HepG2 (cell line): ENCODE measurements at regions not wholly inside any gene's neighbourhood (a gene's known extent, or its start where the extent isn't known, plus 50 kb on each side); places are given as distances from the start of the nearest gene placed in this dataset.

Experiments used
- ATAC-seq: fragments of 200-7000 bp; cut with Tn5 transposase; 3 replicates; pipeline ENCODE4 v1.9.1; 2020; ENCODE audit warnings: mild to moderate bottlenecking, moderate library complexity
- BruUV-seq: library from RNA; stranded (reverse); fragments of 400-500 nt; replicated peaks from 2 replicates; lab custom pipeline; 2021; lab: Mats Ljungman, UMichigan
- CTCF ChIA-PET: fragments of 300-600 bp; formaldehyde crosslinking; extraction: SDS; loops from one replicate; lab custom pipeline; 2021; ENCODE audit warnings: low total read pairs, inconsistent platforms, low intra/inter-chr PET ratio; lab: Yijun Ruan, JAX
- POLR2A ChIA-PET: fragments of 350-600 bp; sonication (Branson Sonifier 250); formaldehyde crosslinking; loops from one replicate; lab custom pipeline; 2020; ENCODE audit warnings: antibody characterized with exemption, inconsistent platforms; lab: Yijun Ruan, JAX
- DNase-seq: peaks from one replicate; pipeline ENCODE4 v3.0.0-alpha.2; 2015; ENCODE audit warnings: low spot score
- FAIRE-seq: peaks from 3 replicates; lab custom pipeline; 2011; peaks lifted over from hg19 to GRCh38; lab: Jason Lieb, UNC
- H2AFZ ChIP-seq: one replicate; pipeline ENCODE4 v1.6.1; 2011; ENCODE audit warnings: low read length, inconsistent platforms
- H3K27ac ChIP-seq: fragments of 300-600 bp; 3 replicates; pipeline ENCODE4 v1.8.0; 2011; ENCODE audit warnings: mixed run types, mild to moderate bottlenecking, mixed read lengths, low read length, inconsistent platforms; ENCODE audit not compliant: insufficient read depth; ENCODE audit errors: extremely low read length
- H3K27me3 ChIP-seq, 2 experiments: fragments of 200-600 bp in 1 of 2; 2 replicates in 1 of 2; 3 replicates in 1 of 2; pipeline versions ENCODE4 v1.6.0 to v1.8.0; 2011; ENCODE audit warnings: low read length in 2 of 2, mild to moderate bottlenecking in 2 of 2, moderate library complexity in 2 of 2, inconsistent platforms in 1 of 2; ENCODE audit not compliant: insufficient read depth in 2 of 2, control insufficient read depth in 1 of 2
- H3K36me3 ChIP-seq, 2 experiments: fragments of 200-600 bp in 1 of 2; replicated peaks in 1 of 2; 2 replicates in 1 of 2; 3 replicates in 1 of 2; pipeline versions ENCODE4 v1.5.1 to v1.8.0; 2011; ENCODE audit warnings: low read length in 2 of 2, inconsistent platforms in 1 of 2; ENCODE audit not compliant: insufficient read depth in 2 of 2, control insufficient read depth in 1 of 2
- H3K4me1 ChIP-seq: 2 replicates; pipeline ENCODE4 v1.5.1; 2012; ENCODE audit warnings: low read length, inconsistent platforms; ENCODE audit not compliant: insufficient read depth
- H3K4me2 ChIP-seq: 2 replicates; pipeline ENCODE4 v1.6.0; 2011; ENCODE audit warnings: low read depth, low read length, inconsistent platforms
- H3K4me3 ChIP-seq, 3 experiments: fragments of 200-600 bp in 1 of 3; sonication (generic), shearing (Covaris generic) in 1 of 3; replicated peaks in 1 of 3; 2 replicates each; pipeline ENCODE4 v1.5.1; 2011 to 2016; ENCODE audit warnings: low read length in 3 of 3, inconsistent platforms in 2 of 3, low read depth in 2 of 3, mild to moderate bottlenecking in 2 of 3, control low read depth in 1 of 3, mixed read lengths in 1 of 3; ENCODE audit not compliant: insufficient read depth in 1 of 3
- H3K79me2 ChIP-seq: one replicate; pipeline ENCODE4 v1.6.1; 2011; ENCODE audit warnings: low read length, inconsistent platforms; ENCODE audit not compliant: insufficient read depth
- H3K9ac ChIP-seq: 2 replicates; pipeline ENCODE4 v1.6.0; 2011; ENCODE audit warnings: mild to moderate bottlenecking, low read depth, low read length, inconsistent platforms; ENCODE audit not compliant: insufficient read depth
- H3K9me3 ChIP-seq: 2 replicates; pipeline ENCODE4 v1.5.1; 2012; ENCODE audit warnings: mild to moderate bottlenecking, low read length
- H4K20me1 ChIP-seq: 2 replicates; pipeline ENCODE4 v1.6.0; 2011; ENCODE audit warnings: inconsistent platforms, mild to moderate bottlenecking, low read length, moderate library complexity; ENCODE audit not compliant: insufficient read depth
- CBFB ChIP-seq: sonication (generic); formaldehyde crosslinking; IDR thresholded peaks from 2 replicates; pipeline ENCODE4 v1.4.0; 2020; ENCODE audit warnings: missing genetic modification reagents
- CEBPB ChIP-seq: IDR thresholded peaks from 2 replicates; pipeline ENCODE4 v1.6.1; 2011; ENCODE audit warnings: low read depth, low read length, improper control_type of control experiment, borderline replicate concordance
- MED1 ChIP-seq: sonication (generic); formaldehyde crosslinking; IDR thresholded peaks from 2 replicates; pipeline ENCODE4 v1.4.0; 2020; ENCODE audit warnings: missing genetic modification reagents
- MEIS1 ChIP-seq: sonication (generic); formaldehyde crosslinking; IDR thresholded peaks from 2 replicates; pipeline ENCODE4 v1.9.0; 2021; ENCODE audit warnings: mild to moderate bottlenecking, missing genetic modification reagents, moderate library complexity, borderline replicate concordance
- NR0B2 ChIP-seq: sonication (generic); formaldehyde crosslinking; IDR thresholded peaks from 2 replicates; pipeline ENCODE4 v1.4.0; 2020; ENCODE audit warnings: mild to moderate bottlenecking, missing genetic modification reagents
- TFDP2 ChIP-seq: sonication (generic); formaldehyde crosslinking; IDR thresholded peaks from 2 replicates; pipeline ENCODE4 v1.4.0; 2020; ENCODE audit warnings: missing genetic modification reagents
- ZNF138 ChIP-seq: sonication (generic); formaldehyde crosslinking; IDR thresholded peaks from 2 replicates; pipeline ENCODE4 v1.5.0; 2020; ENCODE audit warnings: mild to moderate bottlenecking, low read depth, missing genetic modification reagents
- ZNF33B ChIP-seq: sonication (generic); formaldehyde crosslinking; IDR thresholded peaks from 2 replicates; pipeline ENCODE4 v1.5.1; 2020; ENCODE audit warnings: mild to moderate bottlenecking, missing genetic modification reagents
- ZNF34 ChIP-seq: sonication (generic); formaldehyde crosslinking; IDR thresholded peaks from 2 replicates; pipeline ENCODE4 v1.4.0; 2020; ENCODE audit warnings: mild to moderate bottlenecking, missing genetic modification reagents, borderline replicate concordance
- ZNF570 ChIP-seq: sonication (generic); formaldehyde crosslinking; IDR thresholded peaks from 2 replicates; pipeline ENCODE4 v1.4.0; 2020; ENCODE audit warnings: mild to moderate bottlenecking, missing genetic modification reagents, borderline replicate concordance
- ZNF850 ChIP-seq: sonication (generic); formaldehyde crosslinking; conservative IDR thresholded peaks from 2 replicates; pipeline ENCODE4 v1.9.0; 2021; ENCODE audit warnings: mild to moderate bottlenecking, missing genetic modification reagents
- WGBS: methylation state at CpG from one replicate; pipeline ENCODE4 v1.1.6; 2017; ENCODE audit warnings: low lambda C conversion rate; 5-methylcytosine and 5-hydroxymethylcytosine counted together
- in situ Hi-C: cut with HindIII; loops from 2 replicates; pipeline ENCODE4 v1.10.0; 2017; ENCODE audit warnings: low pct_unique_long_range_greater_than_20kb; ENCODE audit not compliant: extremely low pct_ligation_motif_present
- intact Hi-C: fragments of 100-400 bp; cut with micrococcal nuclease; formaldehyde crosslinking; loops from one replicate; pipeline ENCODE4 v1.10.0; 2022; ENCODE audit not compliant: unreplicated experiment
- TF ChIP-seq, protein P1 (sequence below): sonication (generic); formaldehyde crosslinking; IDR thresholded peaks from 2 replicates; pipeline ENCODE4 v1.5.0; 2020; ENCODE audit warnings: mild to moderate bottlenecking, missing genetic modification reagents

- no peaks in the 10 kb centered on the region for H3K4me1 ChIP-seq
Observed at GRCh38 chr5:131023498-131023865, 141.6 kb downstream of the HINT1 start.

GRCh38 chr5:131022811-131023497 lies 142.1 kb downstream of the HINT1 start:
- Histone ChIP-seq H3K27ac (no peak overlapping the region), H4K20me1 (no peaks in the 10 kb centered on the region), H3K36me3 (no peaks in the 10 kb centered on the region), H2AFZ (no peak overlapping the region), H3K4me2 (no peak overlapping the region), H3K79me2 (no peaks in the 10 kb centered on the region), H3K4me3 (no peak overlapping the region), H3K9me3 (no peaks in the 10 kb centered on the region), H3K27me3 (no peaks in the 10 kb centered on the region), H3K4me1 (no peaks in the 10 kb centered on the region), H3K9ac (no peak overlapping the region)
- CTCF ChIA-PET = no interaction called here
- no peak for FAIRE-seq
- 92% methylated on average over 1 of the region's 1 CpG for WGBS
- DNase-seq = no peak
- intact Hi-C loops (no loop called here), in situ Hi-C loops (no loop called here)
- ATAC-seq = no peak
- POLR2A ChIA-PET = no interaction called here
- BruUV-seq = no TSS peak
- TF ChIP-seq ZNF33B (no peak), ZNF850 (CRISPR knock-in tag) (no peak), MEIS1 (no peak), TFDP2 (CRISPR knock-in tag) (no peak), NR0B2 (CRISPR knock-in tag) (no peak), MED1 (CRISPR knock-in tag) (no peak), ZNF570 (CRISPR knock-in tag) (no peak)
- TF ChIP-seq, protein P1, sequence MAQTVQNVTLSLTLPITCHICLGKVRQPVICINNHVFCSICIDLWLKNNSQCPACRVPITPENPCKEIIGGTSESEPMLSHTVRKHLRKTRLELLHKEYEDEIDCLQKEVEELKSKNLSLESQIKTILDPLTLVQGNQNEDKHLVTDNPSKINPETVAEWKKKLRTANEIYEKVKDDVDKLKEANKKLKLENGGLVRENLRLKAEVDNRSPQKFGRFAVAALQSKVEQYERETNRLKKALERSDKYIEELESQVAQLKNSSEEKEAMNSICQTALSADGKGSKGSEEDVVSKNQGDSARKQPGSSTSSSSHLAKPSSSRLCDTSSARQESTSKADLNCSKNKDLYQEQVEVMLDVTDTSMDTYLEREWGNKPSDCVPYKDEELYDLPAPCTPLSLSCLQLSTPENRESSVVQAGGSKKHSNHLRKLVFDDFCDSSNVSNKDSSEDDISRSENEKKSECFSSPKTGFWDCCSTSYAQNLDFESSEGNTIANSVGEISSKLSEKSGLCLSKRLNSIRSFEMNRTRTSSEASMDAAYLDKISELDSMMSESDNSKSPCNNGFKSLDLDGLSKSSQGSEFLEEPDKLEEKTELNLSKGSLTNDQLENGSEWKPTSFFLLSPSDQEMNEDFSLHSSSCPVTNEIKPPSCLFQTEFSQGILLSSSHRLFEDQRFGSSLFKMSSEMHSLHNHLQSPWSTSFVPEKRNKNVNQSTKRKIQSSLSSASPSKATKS (CRISPR knock-in tag) = no peak

More at GRCh38 chr5:131023498-131023865, 141.6 kb downstream of the HINT1 start:
- Histone ChIP-seq H3K9ac (no peak overlapping the region), H4K20me1 (no peaks in the 10 kb centered on the region), H3K27ac (no peak overlapping the region), H2AFZ (no peak overlapping the region), H3K36me3 (no peaks in the 10 kb centered on the region), H3K27me3 (no peaks in the 10 kb centered on the region), H3K4me2 (no peak overlapping the region), H3K4me3 (no peak overlapping the region), H3K9me3 (no peaks in the 10 kb centered on the region), H3K79me2 (no peaks in the 10 kb centered on the region)
- intact Hi-C loops = no loop called here
- DNase-seq = no peak
- ATAC-seq = no peak
- FAIRE-seq = no peak
- ChIA-PET CTCF (no interaction called here), POLR2A (no interaction called here)
- WGBS = 65% methylated on average over 2 of the region's 2 CpGs
- in situ Hi-C loops = no loop called here
- BruUV-seq = no TSS peak
- TF ChIP-seq CBFB (no peak), ZNF34 (CRISPR knock-in tag) (no peak), ZNF138 (CRISPR knock-in tag) (no peak), CEBPB (0 out of 2 replicates have a peak, but pooled peaks have one; percentile 39)
- TF ChIP-seq, protein P1 (CRISPR knock-in tag) = no peak
